ENCODE measurements at regions not wholly inside any gene's neighbourhood (a gene's known extent, or its start where the extent isn't known, plus 50 kb on each side); places are given as distances from the start of the nearest gene placed in this dataset.

DNA sequence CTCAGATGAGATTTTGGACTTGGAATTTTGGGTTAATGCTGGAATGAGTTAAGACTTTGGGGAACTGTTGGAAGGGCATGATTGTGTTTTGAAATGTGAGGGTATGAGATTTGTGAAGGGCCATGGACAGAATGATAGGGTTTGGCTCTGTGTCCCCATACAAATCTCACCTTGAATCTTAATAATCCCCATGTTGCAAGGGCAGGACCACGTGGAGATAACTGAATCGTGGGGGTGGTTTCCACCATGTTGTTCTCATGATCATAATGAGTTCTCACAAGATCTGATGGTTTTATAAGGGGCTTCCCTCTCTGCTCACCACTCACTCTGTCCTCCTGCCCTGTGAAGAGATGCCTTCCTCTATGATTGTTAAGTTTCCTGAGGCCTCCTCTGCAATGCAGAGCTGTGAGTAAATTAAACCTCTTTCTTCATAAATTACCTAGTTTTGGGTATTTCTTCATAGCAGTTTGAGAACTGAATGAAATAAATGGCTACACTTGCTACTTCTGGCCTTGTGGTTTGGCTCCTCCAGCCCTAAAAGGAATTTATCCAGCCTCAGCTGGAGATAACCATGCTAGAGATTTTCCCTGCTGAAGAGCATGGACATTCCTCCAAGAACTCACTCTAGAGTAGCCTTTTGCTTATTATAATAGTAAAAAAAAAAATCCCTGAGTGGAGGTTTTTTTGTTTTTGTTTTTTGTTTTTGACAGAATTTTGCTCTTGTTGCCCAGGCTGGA, 144.3 kb upstream of the TFPI start:
- peak; percentile 1 for DNase-seq (ENCODE audit: low read depth)
- TF ChIP-seq, protein P1, sequence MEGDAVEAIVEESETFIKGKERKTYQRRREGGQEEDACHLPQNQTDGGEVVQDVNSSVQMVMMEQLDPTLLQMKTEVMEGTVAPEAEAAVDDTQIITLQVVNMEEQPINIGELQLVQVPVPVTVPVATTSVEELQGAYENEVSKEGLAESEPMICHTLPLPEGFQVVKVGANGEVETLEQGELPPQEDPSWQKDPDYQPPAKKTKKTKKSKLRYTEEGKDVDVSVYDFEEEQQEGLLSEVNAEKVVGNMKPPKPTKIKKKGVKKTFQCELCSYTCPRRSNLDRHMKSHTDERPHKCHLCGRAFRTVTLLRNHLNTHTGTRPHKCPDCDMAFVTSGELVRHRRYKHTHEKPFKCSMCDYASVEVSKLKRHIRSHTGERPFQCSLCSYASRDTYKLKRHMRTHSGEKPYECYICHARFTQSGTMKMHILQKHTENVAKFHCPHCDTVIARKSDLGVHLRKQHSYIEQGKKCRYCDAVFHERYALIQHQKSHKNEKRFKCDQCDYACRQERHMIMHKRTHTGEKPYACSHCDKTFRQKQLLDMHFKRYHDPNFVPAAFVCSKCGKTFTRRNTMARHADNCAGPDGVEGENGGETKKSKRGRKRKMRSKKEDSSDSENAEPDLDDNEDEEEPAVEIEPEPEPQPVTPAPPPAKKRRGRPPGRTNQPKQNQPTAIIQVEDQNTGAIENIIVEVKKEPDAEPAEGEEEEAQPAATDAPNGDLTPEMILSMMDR (conservative IDR thresholded peaks at IDR 0.05; ENCODE audit: control insufficient read depth, insufficient read depth, low read depth, low read length) = no peak
- no peak overlapping the region for H3K4me3 ChIP-seq (ENCODE audit: control insufficient read depth, low read depth, low read length)

DNA sequence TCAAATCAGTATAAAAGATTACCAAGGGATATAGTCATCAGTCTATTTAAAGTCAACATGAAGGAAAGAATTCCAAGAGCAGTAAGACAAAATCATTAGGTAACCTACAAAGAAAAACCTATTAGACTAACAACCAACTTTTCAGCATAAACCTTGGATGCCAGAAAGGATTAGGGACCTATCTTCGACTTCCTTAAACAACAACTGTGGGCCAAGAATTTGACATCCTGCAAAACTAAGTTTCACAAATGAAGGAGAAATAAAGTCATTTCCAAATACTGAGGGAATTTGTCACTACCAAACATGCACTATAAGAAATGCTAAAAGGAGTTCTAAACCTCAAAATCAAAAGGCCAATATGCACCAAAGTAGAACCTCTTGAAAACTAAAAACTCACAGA, 147.9 kb upstream of the TFPI start:
- H3K4me3 ChIP-seq (ENCODE audit: control insufficient read depth, low read depth, low read length) = no peak overlapping the region
- TF ChIP-seq, protein P1 (conservative IDR thresholded peaks at IDR 0.05; ENCODE audit: control insufficient read depth, insufficient read depth, low read depth, low read length) = no peak
- no peak for DNase-seq (ENCODE audit: low read depth)

DNA sequence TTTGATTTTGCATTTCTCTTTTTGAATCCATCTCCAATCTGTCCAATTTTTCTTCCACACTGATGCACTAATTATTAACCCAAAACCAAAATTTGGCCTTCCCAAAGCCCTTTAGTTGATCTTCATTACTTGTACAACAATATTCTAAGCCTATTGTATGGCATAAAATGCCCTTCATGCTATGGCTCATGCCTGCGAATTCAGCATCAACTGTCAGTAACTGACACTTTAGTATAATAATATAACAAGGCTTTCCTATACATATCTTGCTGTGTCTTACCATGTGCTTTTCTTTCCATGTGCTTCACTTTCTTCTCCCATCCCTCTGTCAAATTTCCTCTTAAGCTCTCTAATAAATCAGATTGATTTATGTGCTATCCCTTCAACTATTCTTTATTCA, 154.0 kb upstream of the TFPI start:
- no peak overlapping the region for H3K4me3 ChIP-seq (ENCODE audit: control insufficient read depth, low read depth, low read length)
- TF ChIP-seq, protein P1 (conservative IDR thresholded peaks at IDR 0.05; ENCODE audit: control insufficient read depth, insufficient read depth, low read depth, low read length) = no peak
- DNase-seq (ENCODE audit: low read depth) = no peak

DNA sequence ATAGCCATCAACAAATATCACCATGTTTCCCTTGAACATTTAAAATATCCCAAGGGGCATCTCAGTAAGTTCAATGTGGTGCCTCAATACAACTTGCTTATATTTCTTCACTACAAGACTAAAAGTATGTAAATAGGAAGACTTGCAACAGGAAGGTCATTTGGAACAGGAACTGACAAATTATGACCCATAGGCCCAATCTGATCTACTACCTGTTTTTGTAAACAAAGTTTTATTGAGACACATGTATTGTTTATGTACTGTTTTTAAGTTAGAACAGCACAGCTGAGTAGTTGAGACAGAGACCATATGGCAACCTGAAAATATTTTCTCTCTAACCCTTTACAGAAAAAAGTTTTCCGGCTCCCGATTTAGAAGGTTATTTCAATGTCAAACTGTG, 154.8 kb upstream of the TFPI start:
- no peak overlapping the region for H3K4me3 ChIP-seq (ENCODE audit: control insufficient read depth, low read depth, low read length)
- no peak for DNase-seq (ENCODE audit: low read depth)
- TF ChIP-seq, protein P1 (conservative IDR thresholded peaks at IDR 0.05; ENCODE audit: control insufficient read depth, insufficient read depth, low read depth, low read length) = no peak

DNA sequence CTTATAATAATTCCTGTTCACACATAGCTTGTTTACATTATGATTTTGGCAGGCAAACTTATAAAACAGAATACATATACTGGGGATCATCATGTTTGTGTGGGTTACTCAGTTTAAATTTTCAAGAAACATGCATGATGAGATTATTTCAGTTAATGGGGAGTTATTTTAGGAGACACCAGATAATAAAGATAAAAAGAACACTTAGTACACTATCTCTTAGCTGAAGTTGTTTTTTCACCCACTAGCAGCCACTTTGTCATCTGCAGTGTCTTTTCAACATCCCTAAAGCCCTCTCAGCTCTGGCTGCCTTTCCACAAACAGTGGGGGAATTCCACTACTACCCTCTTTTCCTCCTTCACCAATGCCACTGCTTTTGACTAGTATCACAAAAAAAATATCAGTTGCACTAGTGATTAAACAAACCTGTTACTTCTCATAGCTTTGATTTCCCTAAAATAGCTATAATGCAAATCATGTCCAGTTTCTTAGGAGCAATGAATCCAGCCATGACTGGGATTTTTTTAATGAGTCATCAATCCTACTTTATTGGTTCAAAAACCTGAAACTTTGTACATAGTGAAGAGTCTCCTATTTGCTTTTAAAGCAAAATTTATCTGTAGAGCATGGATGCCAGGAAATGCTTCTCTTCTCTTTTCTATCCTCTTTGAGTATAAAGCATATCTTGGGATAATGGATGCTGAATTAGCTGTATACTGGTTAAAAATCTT, 156.7 kb upstream of the TFPI start:
- DNase-seq (ENCODE audit: low read depth) = peak; percentile 3
- TF ChIP-seq, protein P1 (conservative IDR thresholded peaks at IDR 0.05; ENCODE audit: control insufficient read depth, insufficient read depth, low read depth, low read length) = no peak
- H3K4me3 ChIP-seq (ENCODE audit: control insufficient read depth, low read depth, low read length) = no peak overlapping the region

DNA sequence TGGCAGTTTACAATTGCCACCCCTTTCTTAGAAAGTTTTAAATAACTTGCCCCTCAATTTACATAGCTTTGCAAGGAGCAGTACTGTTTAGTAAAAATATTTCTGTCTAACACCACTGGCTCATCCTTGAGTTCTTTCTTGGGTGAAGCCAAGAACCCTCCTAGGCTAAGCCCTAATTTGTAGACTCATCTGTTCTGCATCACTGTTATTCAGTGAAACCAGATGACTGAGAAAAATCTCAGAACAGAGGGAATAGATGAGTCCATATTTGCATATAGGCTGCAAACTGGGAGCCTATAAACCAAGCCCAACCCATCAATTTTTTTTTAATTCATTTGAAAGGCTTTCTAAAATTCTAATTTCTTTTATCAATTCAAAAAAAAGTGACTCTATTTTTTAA, 161.4 kb upstream of the TFPI start:
- TF ChIP-seq, protein P1 (conservative IDR thresholded peaks at IDR 0.05; ENCODE audit: control insufficient read depth, insufficient read depth, low read depth, low read length) = no peak
- H3K4me3 ChIP-seq (ENCODE audit: control insufficient read depth, low read depth, low read length) = no peak overlapping the region
- no peak for DNase-seq (ENCODE audit: low read depth)

Measured in fibroblast of mammary gland (primary cell).